Epidermal melanocyte (primary cell): ENCODE measurements at regions not wholly inside any gene's neighbourhood (a gene's known extent, or its start where the extent isn't known, plus 50 kb on each side); places are given as distances from the start of the nearest gene placed in this dataset.
"Not testable (repeated sequence)": the region's sequence is repeated elsewhere in the genome, so short reads cannot be mapped to it uniquely, and the experiment has no call there.

Source experiments
- DNase-seq: peaks from one replicate; pipeline ENCODE4 v3.0.0; 2011; ENCODE audit warnings: low spot score; ENCODE audit not compliant: insufficient read length

- no peak for DNase-seq
Observed at GRCh38 chr22:49697047-49697446, 130.6 kb downstream of the BRD1 start.

GRCh38 chr22:49694462-49695260 is 133.0 kb downstream of the BRD1 start:
- no peak for DNase-seq

GRCh38 chr22:49693848-49694247 is 133.8 kb downstream of the BRD1 start:
- no peak for DNase-seq

GRCh38 chr22:49693416-49693815 is 134.3 kb downstream of the BRD1 start:
- no peak for DNase-seq

- no peak for DNase-seq
Observed at GRCh38 chr22:49692499-49693225, 135.0 kb downstream of the BRD1 start.

GRCh38 chr22:49691256-49691655 is 136.4 kb downstream of the BRD1 start:
- no peak for DNase-seq

GRCh38 chr22:49690454-49690853 is 137.2 kb downstream of the BRD1 start:
- DNase-seq: no peak

GRCh38 chr22:49689858-49690257 is 137.8 kb downstream of the BRD1 start:
- no peak for DNase-seq

- no peak for DNase-seq
Observed at GRCh38 chr22:49689255-49689770, 138.4 kb downstream of the BRD1 start.

GRCh38 chr22:49688516-49689254 is 139.0 kb downstream of the BRD1 start:
- no peak for DNase-seq

- DNase-seq: no peak
Observed at GRCh38 chr22:49687786-49688515, 139.7 kb downstream of the BRD1 start.

- DNase-seq: no peak
Observed at GRCh38 chr22:49687333-49687732, 140.3 kb downstream of the BRD1 start.

- DNase-seq: no peak
Observed at GRCh38 chr22:49686495-49687219, 141.0 kb downstream of the BRD1 start.

GRCh38 chr22:49685686-49686085 is 142.0 kb downstream of the BRD1 start:
- no peak for DNase-seq

- DNase-seq: no peak
Observed at GRCh38 chr22:49685116-49685515, 142.6 kb downstream of the BRD1 start.

GRCh38 chr22:49683032-49683431 is 144.6 kb downstream of the BRD1 start:
- no peak for DNase-seq

GRCh38 chr22:49680819-49681218 is 146.9 kb downstream of the BRD1 start:
- not testable (repeated sequence) for DNase-seq

GRCh38 chr22:49678842-49679170 is 148.9 kb downstream of the BRD1 start:
- no peak for DNase-seq

- DNase-seq: no peak
Observed at GRCh38 chr22:49678137-49678841, 149.4 kb downstream of the BRD1 start.

- no peak for DNase-seq
Observed at GRCh38 chr22:49677495-49677889, 150.2 kb downstream of the BRD1 start.
